Cardiac fibroblast (primary cell): ENCODE measurements at regions not wholly inside any gene's neighbourhood (a gene's known extent, or its start where the extent isn't known, plus 50 kb on each side); places are given as distances from the start of the nearest gene placed in this dataset.

ENCODE experiments used
- DNase-seq, 2 donors: peaks; one replicate each; pipeline versions ENCODE4 v3.0.0 to v3.0.0-alpha.2; 2010; ENCODE audit warnings: low read depth in 2 of 2
- H3K4me3 ChIP-seq, 2 donors: replicated peaks in 1 of 2; 1 replicate in 1 of 2; 2 replicates in 1 of 2; pipeline ENCODE4 v1.5.1; 2011; ENCODE audit warnings: low read depth in 2 of 2, low read length in 2 of 2, mild to moderate bottlenecking in 2 of 2, moderate library complexity in 1 of 2
- CTCF ChIP-seq: IDR thresholded peaks from one replicate; pipeline ENCODE4 v1.5.1; 2011; ENCODE audit warnings: low read depth, mild to moderate bottlenecking, low read length, inconsistent platforms

- peak in 1 of 2 donors; percentile 66 for DNase-seq
- H3K4me3 ChIP-seq, result no peak overlapping the region
- TF ChIP-seq CTCF, result no peak
These were observed 336.4 kb downstream of the CCER1 start for GRCh38 chr12:90618586-90618985.

- H3K4me3 ChIP-seq, result no peak overlapping the region
- no peak for DNase-seq
- no peak for TF ChIP-seq CTCF
These were observed 343.1 kb downstream of the CCER1 start for GRCh38 chr12:90611891-90612290.

- H3K4me3 ChIP-seq, result no peak overlapping the region
- DNase-seq, result no peak
- no peak for TF ChIP-seq CTCF
These were observed 343.9 kb downstream of the CCER1 start for GRCh38 chr12:90611048-90611447.

GRCh38 chr12:90593596-90594295 lies 361.2 kb downstream of the CCER1 start:
- DNase-seq, result peak in 1 of 2 donors; percentile 13
- no peak overlapping the region for H3K4me3 ChIP-seq
- no peak for TF ChIP-seq CTCF

- H3K4me3 ChIP-seq, result no peak overlapping the region
- DNase-seq, result peak in 1 of 2 donors; percentile 2
- no peak for TF ChIP-seq CTCF
These were observed 365.0 kb downstream of the CCER1 start for GRCh38 chr12:90589956-90590355.

- peak in 1 of 2 donors; percentile 5 for DNase-seq
- no peak overlapping the region for H3K4me3 ChIP-seq
- no peak for TF ChIP-seq CTCF
These were observed 369.2 kb downstream of the CCER1 start for GRCh38 chr12:90585640-90586304.
